GM12891 (cell line): ENCODE measurements at regions not wholly inside any gene's neighbourhood (a gene's known extent, or its start where the extent isn't known, plus 50 kb on each side); places are given as distances from the start of the nearest gene placed in this dataset.

Experiments
- DNase-seq: peaks from one replicate; pipeline ENCODE4 v3.0.0; 2011; ENCODE audit warnings: low spot score; ENCODE audit not compliant: insufficient read length
- FAIRE-seq: peaks from 2 replicates; lab custom pipeline; 2011; peaks lifted over from hg19 to GRCh38; lab: Jason Lieb, UNC
- PAX5 ChIP-seq: IDR thresholded peaks from 2 replicates; pipeline ENCODE4 v1.6.1; 2011; ENCODE audit warnings: low read length, moderate library complexity, mild to moderate bottlenecking; ENCODE audit not compliant: insufficient read depth, severe bottlenecking
- POLR2A ChIP-seq: IDR thresholded peaks from 2 replicates; pipeline ENCODE4 v1.6.1; 2011; ENCODE audit warnings: low read depth, low read length, control low read depth
- POLR2AphosphoS5 ChIP-seq: IDR thresholded peaks from 2 replicates; pipeline ENCODE4 v1.6.1; 2011; ENCODE audit warnings: low read depth, low read length, control low read depth
- POU2F2 ChIP-seq: IDR thresholded peaks from 2 replicates; pipeline ENCODE4 v1.6.1; 2011; ENCODE audit warnings: low read depth, mild to moderate bottlenecking, control low read depth, low read length, moderate library complexity
- SPI1 ChIP-seq: IDR thresholded peaks from 2 replicates; pipeline ENCODE4 v1.6.1; 2011; ENCODE audit warnings: low read depth, low read length, control low read depth
- TAF1 ChIP-seq: IDR thresholded peaks from 2 replicates; pipeline ENCODE4 v1.6.1; 2011; ENCODE audit warnings: low read depth, low read length, control low read depth

- no peak for FAIRE-seq
- no peak for TF ChIP-seq SPI1
- no peak for TF ChIP-seq POLR2AphosphoS5
- no peak for TF ChIP-seq POLR2A
- TF ChIP-seq POU2F2 = no peak
- no peak for TF ChIP-seq PAX5
- TF ChIP-seq TAF1 = no peak
These were observed 199.3 kb upstream of the AUTS2 start for GRCh38 chr7:69398986-69399385.

GRCh38 chr7:69399401-69399800, 198.9 kb upstream of the AUTS2 start:
- FAIRE-seq = no peak
- TF ChIP-seq POLR2AphosphoS5 (no peak), TAF1 (no peak), PAX5 (no peak), POU2F2 (no peak), SPI1 (no peak), POLR2A (no peak)
- DNase-seq = no peak

More at GRCh38 chr7:69398986-69399385, 199.3 kb upstream of the AUTS2 start:
- DNase-seq = no peak

GRCh38 chr7:69402696-69403095, 195.6 kb upstream of the AUTS2 start:
- TF ChIP-seq POLR2A (no peak), TAF1 (no peak)
- DNase-seq (no peak), FAIRE-seq (no peak)

DNA sequence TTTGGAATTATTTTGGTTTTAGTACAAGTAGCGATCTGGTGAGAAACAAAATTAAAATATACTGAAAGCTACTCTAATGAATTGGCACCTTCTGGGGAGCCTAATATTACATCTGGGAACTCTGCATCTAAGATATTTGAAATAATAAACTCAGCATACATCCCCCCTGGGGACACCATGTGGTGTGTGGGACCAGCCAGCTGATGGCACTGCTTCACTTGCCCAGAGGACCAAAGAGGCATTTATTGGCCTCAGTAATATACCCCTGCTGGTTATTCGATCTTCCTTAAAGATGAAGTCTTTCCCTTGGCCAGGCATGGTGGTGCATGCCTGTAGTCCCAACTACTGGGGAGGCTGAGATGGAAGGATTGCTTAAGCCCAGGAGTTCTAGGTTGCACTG, 195.1 kb upstream of the AUTS2 start:
- peak; percentile 27 for DNase-seq
- FAIRE-seq = no peak

DNA sequence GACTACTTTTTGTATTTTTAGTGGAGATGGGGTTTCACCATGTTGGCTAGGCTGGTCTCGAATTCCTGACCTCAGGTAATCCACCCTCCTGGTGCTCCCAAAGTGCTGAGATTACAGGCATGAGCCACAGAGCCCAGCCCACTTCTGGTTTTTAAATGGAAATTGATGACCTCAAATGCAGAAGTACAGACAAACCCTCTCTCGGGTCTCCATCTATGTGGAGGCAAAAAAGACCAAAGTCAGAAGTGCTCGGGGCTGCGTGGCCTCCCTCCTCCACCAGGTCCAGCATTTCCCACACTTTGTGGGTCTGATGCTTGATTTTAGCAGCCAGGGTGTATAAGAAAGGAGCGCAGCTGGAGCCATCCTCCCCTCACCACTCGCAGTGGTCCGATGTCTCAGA, 187.3 kb upstream of the AUTS2 start:
- DNase-seq (no peak), FAIRE-seq (no peak)
- TF ChIP-seq POLR2AphosphoS5 = no peak
- TF ChIP-seq PAX5 = no peak
- TF ChIP-seq TAF1 = no peak
- no peak for TF ChIP-seq SPI1
- no peak for TF ChIP-seq POU2F2
- TF ChIP-seq POLR2A = no peak

More for the DNA sequence above, 195.1 kb upstream of the AUTS2 start:
- TF ChIP-seq SPI1 (no peak), TAF1 (no peak), POU2F2 (no peak)

DNA sequence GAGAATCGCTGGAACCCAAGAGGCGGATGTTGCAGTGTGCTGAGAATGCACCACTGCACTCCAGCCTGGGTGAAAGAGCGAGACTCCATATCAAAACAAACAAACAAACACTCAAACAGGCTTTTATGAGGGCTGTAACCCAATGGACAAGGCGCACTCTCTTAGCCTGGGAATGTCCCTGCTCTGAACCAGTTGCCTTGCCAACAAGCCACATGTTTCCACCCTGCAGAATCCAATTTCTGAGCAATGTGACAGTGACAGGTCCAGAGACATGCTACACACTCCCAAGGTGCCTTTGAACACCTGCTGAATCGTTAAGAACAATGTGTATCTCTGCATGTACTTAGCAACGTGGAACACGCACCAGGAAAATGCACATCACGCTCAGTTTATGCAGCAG, 186.8 kb upstream of the AUTS2 start:
- no peak for TF ChIP-seq POU2F2
- no peak for TF ChIP-seq POLR2AphosphoS5
- no peak for TF ChIP-seq POLR2A
- no peak for TF ChIP-seq SPI1
- TF ChIP-seq TAF1 = no peak
- no peak for TF ChIP-seq PAX5
- DNase-seq = no peak
- FAIRE-seq = no peak

DNA sequence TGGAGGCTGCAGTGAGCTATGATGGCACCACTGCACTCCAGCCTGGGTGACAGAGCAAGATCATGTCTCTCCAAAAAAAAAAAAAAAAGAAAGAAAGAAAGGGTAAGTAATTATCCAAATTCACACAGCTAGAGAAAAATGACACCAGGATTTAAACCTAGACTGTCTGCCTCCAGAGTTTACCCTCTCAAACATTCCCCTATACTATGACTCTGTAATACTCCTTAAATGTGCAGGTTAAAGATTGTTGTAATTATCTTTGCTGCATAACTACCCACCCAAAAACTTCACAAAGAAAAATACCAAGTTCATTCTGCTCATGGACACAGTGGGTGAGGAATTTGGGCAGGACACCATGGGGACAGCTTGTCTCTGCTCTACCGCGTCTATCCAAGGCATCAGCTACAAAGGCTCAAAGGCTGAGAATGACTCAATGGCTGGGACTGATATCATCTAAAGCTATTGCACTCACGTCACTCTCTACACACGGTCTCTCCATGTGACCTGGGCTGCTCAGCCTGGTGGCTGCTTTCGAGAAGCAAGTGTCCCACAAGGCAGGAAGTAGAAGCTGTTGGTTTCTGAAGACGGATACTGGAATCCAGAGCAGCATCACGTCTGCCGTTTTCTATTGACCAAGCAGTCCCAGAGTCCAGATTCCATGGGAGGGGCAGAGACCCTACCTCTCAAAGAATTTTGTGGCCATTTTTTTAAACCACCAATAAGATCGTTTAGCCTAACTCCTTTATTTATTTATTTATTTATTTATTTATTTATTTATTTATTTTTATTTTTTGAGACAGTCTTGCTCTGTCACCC, 185.7 kb upstream of the AUTS2 start:
- TF ChIP-seq POU2F2 = no peak
- TF ChIP-seq POLR2AphosphoS5 = no peak
- no peak for TF ChIP-seq SPI1
- no peak for TF ChIP-seq PAX5
- TF ChIP-seq POLR2A = no peak
- TF ChIP-seq TAF1 = no peak
- FAIRE-seq (no peak), DNase-seq (peak; percentile 44)

- FAIRE-seq (no peak), DNase-seq (no peak)
- TF ChIP-seq SPI1 (no peak), POU2F2 (no peak), TAF1 (no peak), PAX5 (no peak)
These were observed 183.7 kb upstream of the AUTS2 start for GRCh38 chr7:69414555-69414954.

GRCh38 chr7:69418869-69419670, 179.2 kb upstream of the AUTS2 start:
- DNase-seq (no peak), FAIRE-seq (no peak)
- TF ChIP-seq PAX5 (no peak), POU2F2 (no peak), TAF1 (no peak), SPI1 (no peak), POLR2AphosphoS5 (no peak), POLR2A (no peak)

DNA sequence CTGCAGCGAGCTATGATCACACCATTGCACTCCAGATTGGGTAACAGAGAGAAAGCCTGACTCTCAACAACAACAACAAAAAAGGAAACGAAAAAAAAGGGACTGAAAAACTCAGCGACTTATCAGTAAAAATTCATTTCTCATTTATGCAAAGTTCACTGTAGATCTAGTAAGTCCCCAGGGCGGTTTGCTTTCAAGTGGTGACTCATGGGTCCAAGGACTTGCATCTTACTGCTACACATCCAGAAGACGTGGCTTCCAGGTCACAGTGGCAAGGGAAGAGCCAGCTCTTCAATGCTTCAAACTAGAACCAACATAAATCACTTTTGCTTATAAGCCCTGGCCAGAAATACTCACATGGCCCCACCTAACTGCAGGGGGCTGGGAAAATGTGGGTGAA, 178.3 kb upstream of the AUTS2 start:
- TF ChIP-seq POLR2AphosphoS5 (no peak), POU2F2 (no peak), TAF1 (no peak), POLR2A (no peak), PAX5 (no peak), SPI1 (no peak)
- DNase-seq (no peak), FAIRE-seq (no peak)
